HepG2 (cell line): ENCODE measurements at regions not wholly inside any gene's neighbourhood (a gene's known extent, or its start where the extent isn't known, plus 50 kb on each side); places are given as distances from the start of the nearest gene placed in this dataset.
A peak's percentile ranks its signal among the peaks of the same experiment; 100 is the strongest.

ENCODE experiments used
- ATAC-seq: fragments of 200-7000 bp; cut with Tn5 transposase; 3 replicates; pipeline ENCODE4 v1.9.1; 2020; ENCODE audit warnings: mild to moderate bottlenecking, moderate library complexity
- BruUV-seq: library from RNA; stranded (reverse); fragments of 400-500 nt; replicated peaks from 2 replicates; lab custom pipeline; 2021; lab: Mats Ljungman, UMichigan
- CTCF ChIA-PET: fragments of 300-600 bp; formaldehyde crosslinking; extraction: SDS; loops from one replicate; lab custom pipeline; 2021; ENCODE audit warnings: low total read pairs, inconsistent platforms, low intra/inter-chr PET ratio; lab: Yijun Ruan, JAX
- POLR2A ChIA-PET: fragments of 350-600 bp; sonication (Branson Sonifier 250); formaldehyde crosslinking; loops from one replicate; lab custom pipeline; 2020; ENCODE audit warnings: antibody characterized with exemption, inconsistent platforms; lab: Yijun Ruan, JAX
- DNase-seq: peaks from one replicate; pipeline ENCODE4 v3.0.0-alpha.2; 2015; ENCODE audit warnings: low spot score
- FAIRE-seq: peaks from 3 replicates; lab custom pipeline; 2011; peaks lifted over from hg19 to GRCh38; lab: Jason Lieb, UNC
- H2AFZ ChIP-seq: one replicate; pipeline ENCODE4 v1.6.1; 2011; ENCODE audit warnings: low read length, inconsistent platforms
- H3K27ac ChIP-seq: fragments of 300-600 bp; 3 replicates; pipeline ENCODE4 v1.8.0; 2011; ENCODE audit warnings: mixed run types, mild to moderate bottlenecking, mixed read lengths, low read length, inconsistent platforms; ENCODE audit not compliant: insufficient read depth; ENCODE audit errors: extremely low read length
- H3K27me3 ChIP-seq, 2 experiments: fragments of 200-600 bp in 1 of 2; 2 replicates in 1 of 2; 3 replicates in 1 of 2; pipeline versions ENCODE4 v1.6.0 to v1.8.0; 2011; ENCODE audit warnings: low read length in 2 of 2, mild to moderate bottlenecking in 2 of 2, moderate library complexity in 2 of 2, inconsistent platforms in 1 of 2; ENCODE audit not compliant: insufficient read depth in 2 of 2, control insufficient read depth in 1 of 2
- H3K36me3 ChIP-seq, 2 experiments: fragments of 200-600 bp in 1 of 2; replicated peaks in 1 of 2; 2 replicates in 1 of 2; 3 replicates in 1 of 2; pipeline versions ENCODE4 v1.5.1 to v1.8.0; 2011; ENCODE audit warnings: low read length in 2 of 2, inconsistent platforms in 1 of 2; ENCODE audit not compliant: insufficient read depth in 2 of 2, control insufficient read depth in 1 of 2
- H3K4me1 ChIP-seq: 2 replicates; pipeline ENCODE4 v1.5.1; 2012; ENCODE audit warnings: low read length, inconsistent platforms; ENCODE audit not compliant: insufficient read depth
- H3K4me2 ChIP-seq: 2 replicates; pipeline ENCODE4 v1.6.0; 2011; ENCODE audit warnings: low read depth, low read length, inconsistent platforms
- H3K4me3 ChIP-seq, 3 experiments: fragments of 200-600 bp in 1 of 3; sonication (generic), shearing (Covaris generic) in 1 of 3; replicated peaks in 1 of 3; 2 replicates each; pipeline ENCODE4 v1.5.1; 2011 to 2016; ENCODE audit warnings: low read length in 3 of 3, inconsistent platforms in 2 of 3, low read depth in 2 of 3, mild to moderate bottlenecking in 2 of 3, control low read depth in 1 of 3, mixed read lengths in 1 of 3; ENCODE audit not compliant: insufficient read depth in 1 of 3
- H3K79me2 ChIP-seq: one replicate; pipeline ENCODE4 v1.6.1; 2011; ENCODE audit warnings: low read length, inconsistent platforms; ENCODE audit not compliant: insufficient read depth
- H3K9ac ChIP-seq: 2 replicates; pipeline ENCODE4 v1.6.0; 2011; ENCODE audit warnings: mild to moderate bottlenecking, low read depth, low read length, inconsistent platforms; ENCODE audit not compliant: insufficient read depth
- H3K9me3 ChIP-seq: 2 replicates; pipeline ENCODE4 v1.5.1; 2012; ENCODE audit warnings: mild to moderate bottlenecking, low read length
- H4K20me1 ChIP-seq: 2 replicates; pipeline ENCODE4 v1.6.0; 2011; ENCODE audit warnings: inconsistent platforms, mild to moderate bottlenecking, low read length, moderate library complexity; ENCODE audit not compliant: insufficient read depth
- GABPB1 ChIP-seq: IDR thresholded peaks from 2 replicates; pipeline ENCODE4 v1.6.1; 2016; ENCODE audit warnings: mild to moderate bottlenecking, missing genetic modification reagents, moderate library complexity, missing compliant biosample characterization
- KAT8 ChIP-seq: IDR thresholded peaks from 2 replicates; pipeline ENCODE4 v1.6.1; 2016; ENCODE audit warnings: missing genetic modification reagents, missing compliant biosample characterization
- KLF16 ChIP-seq, 2 experiments: sonication (generic) in 1 of 2; formaldehyde crosslinking in 1 of 2; IDR thresholded peaks; 2 replicates each; pipeline versions ENCODE4 v1.6.1 to v1.8.0; 2016 to 2023; ENCODE audit warnings: missing genetic modification reagents in 2 of 2, missing compliant biosample characterization in 1 of 2
- MAF1 ChIP-seq: sonication (generic); formaldehyde crosslinking; IDR thresholded peaks from 2 replicates; pipeline ENCODE4 v1.5.0; 2020; ENCODE audit warnings: missing genetic modification reagents, borderline replicate concordance
- NFE2 ChIP-seq: sonication (generic); formaldehyde crosslinking; IDR thresholded peaks from 2 replicates; pipeline ENCODE4 v1.4.0; 2020; ENCODE audit warnings: missing genetic modification reagents
- REXO4 ChIP-seq: sonication (generic); formaldehyde crosslinking; IDR thresholded peaks from 2 replicates; pipeline ENCODE4 v1.8.0; 2022; ENCODE audit warnings: missing genetic modification reagents, mild to moderate bottlenecking, borderline replicate concordance
- RXRA ChIP-seq: sonication (generic); formaldehyde crosslinking; IDR thresholded peaks from 2 replicates; pipeline ENCODE4 v1.5.1; 2020; ENCODE audit warnings: missing genetic modification reagents
- TBP ChIP-seq: sonication (generic); formaldehyde crosslinking; IDR thresholded peaks from 2 replicates; pipeline ENCODE4 v1.5.0; 2020; ENCODE audit warnings: missing genetic modification reagents
- TBX3 ChIP-seq: fragments of 450-650 bp; IDR thresholded peaks from 2 replicates; pipeline ENCODE4 v1.6.1; 2017; ENCODE audit warnings: antibody characterized with exemption, mild to moderate bottlenecking, inconsistent platforms, borderline replicate concordance
- TP53 ChIP-seq: sonication (generic); formaldehyde crosslinking; conservative IDR thresholded peaks from 2 replicates; pipeline ENCODE4 v1.4.0; 2020; ENCODE audit warnings: missing genetic modification reagents
- ZBTB42 ChIP-seq: sonication (generic); formaldehyde crosslinking; IDR thresholded peaks from 2 replicates; pipeline ENCODE4 v1.5.0; 2020; ENCODE audit warnings: mild to moderate bottlenecking, missing genetic modification reagents
- ZNF335 ChIP-seq: sonication (generic); formaldehyde crosslinking; IDR thresholded peaks from 2 replicates; pipeline ENCODE4 v1.4.0; 2020; ENCODE audit warnings: missing genetic modification reagents
- WGBS: methylation state at CpG from one replicate; pipeline ENCODE4 v1.1.6; 2017; ENCODE audit warnings: low lambda C conversion rate; 5-methylcytosine and 5-hydroxymethylcytosine counted together
- in situ Hi-C: cut with HindIII; loops from 2 replicates; pipeline ENCODE4 v1.10.0; 2017; ENCODE audit warnings: low pct_unique_long_range_greater_than_20kb; ENCODE audit not compliant: extremely low pct_ligation_motif_present
- intact Hi-C: fragments of 100-400 bp; cut with micrococcal nuclease; formaldehyde crosslinking; loops from one replicate; pipeline ENCODE4 v1.10.0; 2022; ENCODE audit not compliant: unreplicated experiment

- Histone ChIP-seq H3K4me2 (peak overlapping the region; percentile 99; the same call in 1 of the 2 replicates), H3K36me3 (no peaks in the 10 kb centered on the region), H3K79me2 (peaks cover 23% of the 10 kb centered on the region), H3K4me1 (peaks cover 25% of the 10 kb centered on the region), H3K4me3 (no peak overlapping the region), H2AFZ (no peak overlapping the region), H3K9ac (no peak overlapping the region), H3K9me3 (no peaks in the 10 kb centered on the region), H3K27me3 (no peaks in the 10 kb centered on the region; a peak in 1 of 5 replicates), H4K20me1 (no peaks in the 10 kb centered on the region), H3K27ac (no peak overlapping the region)
- intact Hi-C loops (loop anchor here (5.0 to 10.0 kb wide), 2 partner anchors 68 to 85 kb away; partner anchors contain the start of gene RNF38), in situ Hi-C loops (no loop called here)
- no peak for FAIRE-seq
- TF ChIP-seq MAF1 (CRISPR knock-in tag) (no peak), KAT8 (no peak), ZNF335 (no peak), REXO4 (CRISPR knock-in tag) (no peak), KLF16 (CRISPR knock-in tag; IDR thresholded peaks at IDR 0.05) (no peak), RXRA (CRISPR knock-in tag) (no peak), TBP (CRISPR knock-in tag) (no peak), TP53 (CRISPR knock-in tag) (no peak), NFE2 (CRISPR knock-in tag) (no peak), GABPB1 (no peak), TBX3 (no peak), ZBTB42 (CRISPR knock-in tag) (no peak)
- ChIA-PET CTCF (no interaction called here), POLR2A (interaction anchor here (2.1 to 3.7 kb wide), 2 partner anchors 13 to 89 kb away, joined by 10 to 17 read pairs; partner anchors contain the start of gene RNF38)
- WGBS = 84% methylated on average over 8 of the region's 8 CpGs
- no TSS peak for BruUV-seq
- DNase-seq = no peak
- ATAC-seq = no peak
Observed at GRCh38 chr9:36489453-36489852, 83.2 kb upstream of the MELK start.
